BE2C (cell line): ENCODE measurements at regions not wholly inside any gene's neighbourhood (a gene's known extent, or its start where the extent isn't known, plus 50 kb on each side); places are given as distances from the start of the nearest gene placed in this dataset.
"Not testable (repeated sequence)": the region's sequence is repeated elsewhere in the genome, so short reads cannot be mapped to it uniquely, and the experiment has no call there.

Experiments
- DNase-seq: peaks from one replicate; pipeline ENCODE4 v3.0.0-alpha.2; 2020
- H3K27me3 ChIP-seq: fragments of 250-450 bp; sonication (Bioruptor Pico); 2 replicates; pipeline ENCODE4 v1.5.1; 2020; ENCODE audit warnings: mild to moderate bottlenecking
- H3K36me3 ChIP-seq: fragments of 250-450 bp; sonication (Bioruptor Pico); 2 replicates; pipeline ENCODE4 v1.5.1; 2020; ENCODE audit warnings: mild to moderate bottlenecking
- H3K4me1 ChIP-seq: fragments of 250-450 bp; sonication (Bioruptor Pico); 2 replicates; pipeline ENCODE4 v1.5.1; 2020
- H3K4me3 ChIP-seq: 2 replicates; pipeline ENCODE4 v1.5.1; 2011; ENCODE audit warnings: low read depth, low read length
- H3K9me3 ChIP-seq: fragments of 250-450 bp; sonication (Bioruptor Pico); 2 replicates; pipeline ENCODE4 v1.5.1; 2020
- CTCF ChIP-seq: IDR thresholded peaks from 2 replicates; pipeline ENCODE4 v1.5.1; 2012; ENCODE audit warnings: mild to moderate bottlenecking, low read depth, low read length

- H3K4me1 ChIP-seq: peaks cover 13% of the 10 kb centered on the region; the same call in 1 of the 2 replicates
- H3K9me3 ChIP-seq: no peaks in the 10 kb centered on the region
- no peak for TF ChIP-seq CTCF
- no peak for DNase-seq
- H3K27me3 ChIP-seq: no peaks in the 10 kb centered on the region
- no peaks in the 10 kb centered on the region for H3K36me3 ChIP-seq
- no peak overlapping the region for H3K4me3 ChIP-seq
These were observed 1655.4 kb downstream of the BRINP3 start for GRCh38 chr1:188822248-188822647.

- TF ChIP-seq CTCF: no peak
- Histone ChIP-seq H3K4me3 (no peak overlapping the region), H3K36me3 (no peaks in the 10 kb centered on the region), H3K9me3 (no peaks in the 10 kb centered on the region), H3K27me3 (no peaks in the 10 kb centered on the region), H3K4me1 (0 out of 2 replicates have a peak, but pooled peaks cover 6% of the 10 kb centered on the region)
- no peak for DNase-seq
These were observed 1652.2 kb downstream of the BRINP3 start for GRCh38 chr1:188825471-188825870.

GRCh38 chr1:188826800-188827199, 1650.9 kb downstream of the BRINP3 start:
- H3K4me1 ChIP-seq: 0 out of 2 replicates have a peak, but pooled peaks cover 6% of the 10 kb centered on the region
- TF ChIP-seq CTCF: no peak
- DNase-seq: no peak
- H3K9me3 ChIP-seq: no peaks in the 10 kb centered on the region
- no peaks in the 10 kb centered on the region for H3K27me3 ChIP-seq
- no peak overlapping the region for H3K4me3 ChIP-seq
- H3K36me3 ChIP-seq: no peaks in the 10 kb centered on the region

GRCh38 chr1:188827400-188827799, 1650.3 kb downstream of the BRINP3 start:
- Histone ChIP-seq H3K27me3 (no peaks in the 10 kb centered on the region), H3K4me3 (no peak overlapping the region), H3K4me1 (0 out of 2 replicates have a peak, but pooled peaks cover 3% of the 10 kb centered on the region), H3K9me3 (no peaks in the 10 kb centered on the region), H3K36me3 (no peaks in the 10 kb centered on the region)
- TF ChIP-seq CTCF: no peak
- DNase-seq: no peak

GRCh38 chr1:188841111-188841696, 1636.5 kb downstream of the BRINP3 start:
- not testable (repeated sequence) for H3K36me3 ChIP-seq, H3K27me3 ChIP-seq, H3K4me1 ChIP-seq, H3K9me3 ChIP-seq, H3K4me3 ChIP-seq, DNase-seq

- H3K4me3 ChIP-seq: no peak overlapping the region
- no peak for DNase-seq
- no peak for TF ChIP-seq CTCF
These were observed 1631.2 kb downstream of the BRINP3 start for GRCh38 chr1:188846468-188846867.

More at GRCh38 chr1:188846468-188846867, 1631.2 kb downstream of the BRINP3 start:
- Histone ChIP-seq H3K36me3 (no peaks in the 10 kb centered on the region), H3K9me3 (no peaks in the 10 kb centered on the region), H3K4me1 (peaks cover 2% of the 10 kb centered on the region), H3K27me3 (no peaks in the 10 kb centered on the region)
